ENCODE measurements at regions not wholly inside any gene's neighbourhood (a gene's known extent, or its start where the extent isn't known, plus 50 kb on each side); places are given as distances from the start of the nearest gene placed in this dataset.
A peak's percentile ranks its signal among the peaks of the same experiment; 100 is the strongest.

- Histone ChIP-seq H3K9me3 (ENCODE audit: low read depth, low read length) (no peaks in the 10 kb centered on the region), H3K4me3 (ENCODE audit: insufficient read depth, low read length) (no peak overlapping the region), H3K4me2 (ENCODE audit: insufficient read depth, low read length) (no peak overlapping the region), H3K36me3 (ENCODE audit: insufficient read depth, low read length) (no peaks in the 10 kb centered on the region), H2AFZ (ENCODE audit: low read length) (no peak overlapping the region), H3K27me3 (ENCODE audit: insufficient read depth, low read length) (peaks cover 4% of the 10 kb centered on the region), H3K27ac (ENCODE audit: low read depth, low read length) (no peak overlapping the region), H3K79me2 (ENCODE audit: insufficient read depth, low read length) (no peaks in the 10 kb centered on the region), H3K4me1 (ENCODE audit: insufficient read depth, low read length) (no peaks in the 10 kb centered on the region), H4K20me1 (ENCODE audit: insufficient read depth, low read length) (no peaks in the 10 kb centered on the region)
- DNase-seq (ENCODE audit: insufficient read length, low spot score, missing footprints) = no peak
- TF ChIP-seq CTCF (IDR thresholded peaks at IDR 0.05; ENCODE audit: extremely low read depth, low read depth, low read length) = no peak
Measured at GRCh38 chr10:91073286-91073979, 147.0 kb upstream of the PCGF5 start.

- H3K9me3 ChIP-seq (ENCODE audit: low read depth, low read length) = no peaks in the 10 kb centered on the region
- DNase-seq (ENCODE audit: insufficient read length, low spot score, missing footprints) = no peak
- H3K4me2 ChIP-seq (ENCODE audit: insufficient read depth, low read length) = peak overlapping the region; percentile 21
- no peaks in the 10 kb centered on the region for H3K36me3 ChIP-seq (ENCODE audit: insufficient read depth, low read length)
- no peaks in the 10 kb centered on the region for H3K79me2 ChIP-seq (ENCODE audit: insufficient read depth, low read length)
- H3K4me3 ChIP-seq (ENCODE audit: insufficient read depth, low read length) = no peak overlapping the region
- H3K27me3 ChIP-seq (ENCODE audit: insufficient read depth, low read length) = peaks cover 9% of the 10 kb centered on the region
- H3K27ac ChIP-seq (ENCODE audit: low read depth, low read length) = no peak overlapping the region
- no peak overlapping the region for H2AFZ ChIP-seq (ENCODE audit: low read length)
- no peak for TF ChIP-seq CTCF (IDR thresholded peaks at IDR 0.05; ENCODE audit: extremely low read depth, low read depth, low read length)
- no peaks in the 10 kb centered on the region for H3K4me1 ChIP-seq (ENCODE audit: insufficient read depth, low read length)
- H4K20me1 ChIP-seq (ENCODE audit: insufficient read depth, low read length) = no peaks in the 10 kb centered on the region
Measured at GRCh38 chr10:91076991-91077548, 143.4 kb upstream of the PCGF5 start.

DNA sequence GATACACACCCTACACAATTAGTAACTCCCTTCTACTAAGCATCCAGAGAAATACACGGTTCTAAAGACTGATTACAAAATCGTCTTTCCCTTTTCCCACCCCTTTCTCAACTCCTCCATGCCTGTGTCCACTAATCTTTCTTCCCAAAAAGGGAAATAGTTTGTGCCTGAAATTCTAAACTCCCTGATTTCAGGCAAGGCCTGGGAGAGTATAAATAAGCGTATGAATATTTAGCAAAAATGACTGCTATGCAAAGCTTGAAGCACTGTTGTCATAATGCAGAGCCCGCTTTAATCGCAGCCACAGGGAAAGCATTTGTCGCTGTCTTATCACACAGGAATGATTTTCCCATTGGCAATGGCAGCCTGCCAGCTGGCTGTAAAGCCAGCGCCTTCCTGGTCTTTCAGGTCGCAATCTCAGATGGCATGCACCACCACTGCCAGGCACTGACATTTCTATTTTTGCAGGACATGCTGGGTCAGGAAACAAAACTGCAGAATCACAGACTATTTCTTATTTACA is 142.9 kb upstream of the PCGF5 start:
- H3K4me3 ChIP-seq (ENCODE audit: insufficient read depth, low read length) = no peak overlapping the region
- no peaks in the 10 kb centered on the region for H3K79me2 ChIP-seq (ENCODE audit: insufficient read depth, low read length)
- H4K20me1 ChIP-seq (ENCODE audit: insufficient read depth, low read length) = no peaks in the 10 kb centered on the region
- no peak overlapping the region for H2AFZ ChIP-seq (ENCODE audit: low read length)
- no peaks in the 10 kb centered on the region for H3K36me3 ChIP-seq (ENCODE audit: insufficient read depth, low read length)
- no peak overlapping the region for H3K27ac ChIP-seq (ENCODE audit: low read depth, low read length)
- H3K4me2 ChIP-seq (ENCODE audit: insufficient read depth, low read length) = peak overlapping the region; percentile 21
- no peaks in the 10 kb centered on the region for H3K4me1 ChIP-seq (ENCODE audit: insufficient read depth, low read length)
- DNase-seq (ENCODE audit: insufficient read length, low spot score, missing footprints) = no peak
- TF ChIP-seq CTCF (IDR thresholded peaks at IDR 0.05; ENCODE audit: extremely low read depth, low read depth, low read length) = no peak
- peaks cover 8% of the 10 kb centered on the region for H3K27me3 ChIP-seq (ENCODE audit: insufficient read depth, low read length)
- H3K9me3 ChIP-seq (ENCODE audit: low read depth, low read length) = no peaks in the 10 kb centered on the region

- no peaks in the 10 kb centered on the region for H3K36me3 ChIP-seq (ENCODE audit: insufficient read depth, low read length)
- TF ChIP-seq CTCF (IDR thresholded peaks at IDR 0.05; ENCODE audit: extremely low read depth, low read depth, low read length) = no peak
- no peaks in the 10 kb centered on the region for H3K9me3 ChIP-seq (ENCODE audit: low read depth, low read length)
Measured at GRCh38 chr10:91080776-91081175, 139.7 kb upstream of the PCGF5 start.

More at GRCh38 chr10:91080776-91081175, 139.7 kb upstream of the PCGF5 start:
- H2AFZ ChIP-seq (ENCODE audit: low read length) = no peak overlapping the region
- no peaks in the 10 kb centered on the region for H3K79me2 ChIP-seq (ENCODE audit: insufficient read depth, low read length)
- H3K4me1 ChIP-seq (ENCODE audit: insufficient read depth, low read length) = no peaks in the 10 kb centered on the region
- H3K27me3 ChIP-seq (ENCODE audit: insufficient read depth, low read length) = peaks cover 5% of the 10 kb centered on the region
- no peak overlapping the region for H3K4me2 ChIP-seq (ENCODE audit: insufficient read depth, low read length)
- DNase-seq (ENCODE audit: insufficient read length, low spot score, missing footprints) = no peak
- no peak overlapping the region for H3K4me3 ChIP-seq (ENCODE audit: insufficient read depth, low read length)
- no peaks in the 10 kb centered on the region for H4K20me1 ChIP-seq (ENCODE audit: insufficient read depth, low read length)
- H3K27ac ChIP-seq (ENCODE audit: low read depth, low read length) = no peak overlapping the region

Data from osteoblast (primary cell).